Stimulated activated naive CD4-positive, alpha-beta T cell treated with Interleukin-2 at 50 U/mL for 16 hours (primary cell): ENCODE measurements at regions not wholly inside any gene's neighbourhood (a gene's known extent, or its start where the extent isn't known, plus 50 kb on each side); places are given as distances from the start of the nearest gene placed in this dataset.
"Not testable (repeated sequence)": the region's sequence is repeated elsewhere in the genome, so short reads cannot be mapped to it uniquely, and the experiment has no call there.

Source experiments
- DNase-seq: peaks from one replicate; lab custom pipeline; 2025; lab: John Stamatoyannopoulos, UW

GRCh38 chr3:156048483-156048882 lies 71.9 kb upstream of the KCNAB1 start:
- DNase-seq: not testable (repeated sequence)

GRCh38 chr3:156050918-156051317 lies 69.5 kb upstream of the KCNAB1 start:
- DNase-seq: no peak

- DNase-seq: no peak
Measured at GRCh38 chr3:156051651-156052050, 68.7 kb upstream of the KCNAB1 start.

GRCh38 chr3:156052115-156052514 lies 68.3 kb upstream of the KCNAB1 start:
- DNase-seq: no peak

GRCh38 chr3:156059950-156060501 lies 60.4 kb upstream of the KCNAB1 start:
- DNase-seq: no peak

GRCh38 chr3:156068151-156068550 lies 52.2 kb upstream of the KCNAB1 start:
- DNase-seq: not testable (repeated sequence)

- no peak for DNase-seq
Measured at GRCh38 chr3:156070028-156070427, 50.4 kb upstream of the KCNAB1 start.
